Vagina (tissue), 2 donors: ENCODE measurements at regions not wholly inside any gene's neighbourhood (a gene's known extent, or its start where the extent isn't known, plus 50 kb on each side); places are given as distances from the start of the nearest gene placed in this dataset.

Source experiments
- DNase-seq, 2 donors: peaks; one replicate each; pipeline ENCODE4 v3.0.0-alpha.2; 2017; ENCODE audit errors: extremely low spot score in 2 of 2
- H3K27ac ChIP-seq: fragments of 200-600 bp; sonication (generic); one replicate; pipeline ENCODE4 v1.5.1; 2019
- H3K27me3 ChIP-seq: fragments of 200-600 bp; sonication (generic); one replicate; pipeline ENCODE4 v1.5.1; 2019
- H3K36me3 ChIP-seq, 2 donors: fragments of 200-600 bp; sonication (generic); one replicate each; pipeline ENCODE4 v1.5.1; 2017 to 2019
- H3K4me1 ChIP-seq: fragments of 200-600 bp; sonication (generic); one replicate; pipeline ENCODE4 v1.5.1; 2019
- H3K4me3 ChIP-seq, 2 donors: fragments of 200-600 bp; sonication (generic); 1 replicate in 1 of 2; 2 replicates in 1 of 2; pipeline ENCODE4 v1.5.1; 2016 to 2019
- H3K9me3 ChIP-seq: fragments of 200-600 bp; sonication (generic); one replicate; pipeline ENCODE4 v1.5.1; 2019
- POLR2A ChIP-seq, 2 donors: fragments of 450-650 bp; IDR thresholded peaks; one replicate each; pipeline ENCODE4 v1.6.1; 2017; ENCODE audit warnings: antibody characterized with exemption in 2 of 2, mild to moderate bottlenecking in 2 of 2, moderate library complexity in 2 of 2
- POLR2AphosphoS5 ChIP-seq, 2 donors: sonication (generic); formaldehyde crosslinking; IDR thresholded peaks; one replicate each; pipeline ENCODE4 v1.9.0; 2017; ENCODE audit warnings: antibody characterized with exemption in 2 of 2, mild to moderate bottlenecking in 2 of 2, low read depth in 1 of 2; ENCODE audit not compliant: insufficient read depth in 1 of 2
- intact Hi-C: fragments of 100-400 bp; cut with DNase I; formaldehyde crosslinking; loops from one replicate; pipeline ENCODE4 v1.15.1; 2023
- TF ChIP-seq, protein P1 (sequence below), 3 experiments: fragments of 450-650 bp in 2 of 3; fragments of 200-600 bp in 1 of 3; sonication (generic) in 1 of 3; IDR thresholded peaks; one replicate each; pipeline ENCODE4 v1.5.1; 2017 to 2019; ENCODE audit warnings: antibody characterized with exemption in 3 of 3, mild to moderate bottlenecking in 2 of 3, moderate library complexity in 2 of 3

GRCh38 chr17:53891726-53892125 lies 69.0 kb downstream of the KIF2B start:
- Histone ChIP-seq H3K4me1 (no peaks in the 10 kb centered on the region), H3K36me3 (no peaks in the 10 kb centered on the region), H3K4me3 (no peak overlapping the region), H3K27ac (no peak overlapping the region), H3K27me3 (no peaks in the 10 kb centered on the region), H3K9me3 (no peaks in the 10 kb centered on the region)
- intact Hi-C loops = loop anchor here (5.0 kb wide), 1 partner anchor 61 kb away; no protein-coding TSS in a partner anchor
- DNase-seq = no peak
- TF ChIP-seq POLR2A (IDR thresholded peaks at IDR 0.05) (no peak), POLR2AphosphoS5 (IDR thresholded peaks at IDR 0.05; ENCODE audit: insufficient read depth in 1 of 2, low read depth in 1 of 2) (no peak)
- TF ChIP-seq, protein P1, sequence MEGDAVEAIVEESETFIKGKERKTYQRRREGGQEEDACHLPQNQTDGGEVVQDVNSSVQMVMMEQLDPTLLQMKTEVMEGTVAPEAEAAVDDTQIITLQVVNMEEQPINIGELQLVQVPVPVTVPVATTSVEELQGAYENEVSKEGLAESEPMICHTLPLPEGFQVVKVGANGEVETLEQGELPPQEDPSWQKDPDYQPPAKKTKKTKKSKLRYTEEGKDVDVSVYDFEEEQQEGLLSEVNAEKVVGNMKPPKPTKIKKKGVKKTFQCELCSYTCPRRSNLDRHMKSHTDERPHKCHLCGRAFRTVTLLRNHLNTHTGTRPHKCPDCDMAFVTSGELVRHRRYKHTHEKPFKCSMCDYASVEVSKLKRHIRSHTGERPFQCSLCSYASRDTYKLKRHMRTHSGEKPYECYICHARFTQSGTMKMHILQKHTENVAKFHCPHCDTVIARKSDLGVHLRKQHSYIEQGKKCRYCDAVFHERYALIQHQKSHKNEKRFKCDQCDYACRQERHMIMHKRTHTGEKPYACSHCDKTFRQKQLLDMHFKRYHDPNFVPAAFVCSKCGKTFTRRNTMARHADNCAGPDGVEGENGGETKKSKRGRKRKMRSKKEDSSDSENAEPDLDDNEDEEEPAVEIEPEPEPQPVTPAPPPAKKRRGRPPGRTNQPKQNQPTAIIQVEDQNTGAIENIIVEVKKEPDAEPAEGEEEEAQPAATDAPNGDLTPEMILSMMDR (IDR thresholded peaks at IDR 0.05) = no peak

DNA sequence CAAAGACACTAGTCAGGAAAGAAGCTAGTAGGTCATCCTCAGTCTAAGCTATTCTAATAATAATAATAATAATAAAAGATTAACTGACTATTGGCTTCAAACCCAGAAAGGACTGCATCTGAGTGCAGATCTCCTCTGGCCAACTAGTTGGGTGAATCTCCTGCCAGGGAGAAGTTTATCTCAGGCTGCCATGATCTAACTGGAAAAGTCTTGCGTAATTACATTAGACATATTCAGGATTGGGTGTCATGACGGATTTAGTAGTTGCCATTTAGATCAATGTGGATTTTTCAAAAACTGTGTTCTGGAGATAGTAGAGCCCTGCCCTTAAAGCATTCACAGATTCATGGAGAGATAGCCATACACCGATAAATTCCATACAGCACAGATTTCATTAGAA lies 69.5 kb downstream of the KIF2B start:
- H3K36me3 ChIP-seq = no peaks in the 10 kb centered on the region
- intact Hi-C loops = loop anchor here (5.0 kb wide), 1 partner anchor 60 kb away; no protein-coding TSS in a partner anchor
- H3K27ac ChIP-seq = no peak overlapping the region
- H3K9me3 ChIP-seq = no peaks in the 10 kb centered on the region
- H3K27me3 ChIP-seq = no peaks in the 10 kb centered on the region
- no peak overlapping the region for H3K4me3 ChIP-seq
- H3K4me1 ChIP-seq = no peaks in the 10 kb centered on the region
- DNase-seq = no peak
- TF ChIP-seq POLR2A (IDR thresholded peaks at IDR 0.05) (no peak), POLR2AphosphoS5 (IDR thresholded peaks at IDR 0.05; ENCODE audit: insufficient read depth in 1 of 2, low read depth in 1 of 2) (no peak)

- no peaks in the 10 kb centered on the region for H3K4me1 ChIP-seq
- H3K4me3 ChIP-seq = no peak overlapping the region
- H3K27ac ChIP-seq = no peak overlapping the region
- no peak for DNase-seq
- H3K9me3 ChIP-seq = no peaks in the 10 kb centered on the region
- TF ChIP-seq POLR2A (IDR thresholded peaks at IDR 0.05) = no peak
- TF ChIP-seq, protein P1 (IDR thresholded peaks at IDR 0.05) = no peak
- no peak for TF ChIP-seq POLR2AphosphoS5 (IDR thresholded peaks at IDR 0.05; ENCODE audit: insufficient read depth in 1 of 2, low read depth in 1 of 2)
- H3K27me3 ChIP-seq = no peaks in the 10 kb centered on the region
- intact Hi-C loops = loop anchor here (5.0 kb wide), 1 partner anchor 58 kb away; no protein-coding TSS in a partner anchor
- no peaks in the 10 kb centered on the region for H3K36me3 ChIP-seq
These were observed 71.9 kb downstream of the KIF2B start for GRCh38 chr17:53894591-53894990.

DNA sequence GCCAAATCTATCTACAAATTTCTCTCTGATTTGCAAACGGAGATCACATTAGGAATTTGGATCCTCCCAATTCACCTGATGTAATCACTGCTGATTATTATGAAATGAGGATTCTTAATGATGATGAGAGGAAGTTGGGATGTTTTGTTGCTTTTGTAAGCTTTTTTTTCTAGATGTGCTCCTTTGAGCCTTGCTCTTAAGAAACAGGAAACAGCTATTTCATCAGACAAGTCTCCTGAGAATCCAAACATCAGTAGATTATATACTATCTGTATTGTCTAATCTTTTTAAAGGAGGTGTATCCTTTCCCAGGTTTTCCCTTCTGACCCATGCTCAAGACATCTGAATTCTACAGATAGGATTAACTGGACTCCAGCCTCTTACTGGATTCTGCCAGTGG lies 73.3 kb downstream of the KIF2B start:
- intact Hi-C loops = no loop called here

GRCh38 chr17:53900951-53901350 lies 78.2 kb downstream of the KIF2B start:
- H3K4me3 ChIP-seq = no peak overlapping the region
- H3K27ac ChIP-seq = no peak overlapping the region
- DNase-seq = no peak
- peaks cover 5% of the 10 kb centered on the region for H3K9me3 ChIP-seq
- no peaks in the 10 kb centered on the region for H3K4me1 ChIP-seq
- H3K27me3 ChIP-seq = no peaks in the 10 kb centered on the region
- H3K36me3 ChIP-seq = no peaks in the 10 kb centered on the region
- intact Hi-C loops = no loop called here
- TF ChIP-seq, protein P1 (IDR thresholded peaks at IDR 0.05) = no peak
- TF ChIP-seq POLR2AphosphoS5 (IDR thresholded peaks at IDR 0.05; ENCODE audit: insufficient read depth in 1 of 2, low read depth in 1 of 2) = no peak
- no peak for TF ChIP-seq POLR2A (IDR thresholded peaks at IDR 0.05)

More for the DNA sequence above, 73.3 kb downstream of the KIF2B start:
- H3K4me1 ChIP-seq = no peaks in the 10 kb centered on the region
- H3K9me3 ChIP-seq = no peaks in the 10 kb centered on the region
- DNase-seq = no peak
- H3K4me3 ChIP-seq = no peak overlapping the region
- H3K36me3 ChIP-seq = no peaks in the 10 kb centered on the region
- no peaks in the 10 kb centered on the region for H3K27me3 ChIP-seq
- no peak for TF ChIP-seq POLR2AphosphoS5 (IDR thresholded peaks at IDR 0.05; ENCODE audit: insufficient read depth in 1 of 2, low read depth in 1 of 2)
- no peak for TF ChIP-seq POLR2A (IDR thresholded peaks at IDR 0.05)
- TF ChIP-seq, protein P1 (IDR thresholded peaks at IDR 0.05) = no peak
- H3K27ac ChIP-seq = no peak overlapping the region
